ENCODE measurements at regions not wholly inside any gene's neighbourhood (a gene's known extent, or its start where the extent isn't known, plus 50 kb on each side); places are given as distances from the start of the nearest gene placed in this dataset.

DNA sequence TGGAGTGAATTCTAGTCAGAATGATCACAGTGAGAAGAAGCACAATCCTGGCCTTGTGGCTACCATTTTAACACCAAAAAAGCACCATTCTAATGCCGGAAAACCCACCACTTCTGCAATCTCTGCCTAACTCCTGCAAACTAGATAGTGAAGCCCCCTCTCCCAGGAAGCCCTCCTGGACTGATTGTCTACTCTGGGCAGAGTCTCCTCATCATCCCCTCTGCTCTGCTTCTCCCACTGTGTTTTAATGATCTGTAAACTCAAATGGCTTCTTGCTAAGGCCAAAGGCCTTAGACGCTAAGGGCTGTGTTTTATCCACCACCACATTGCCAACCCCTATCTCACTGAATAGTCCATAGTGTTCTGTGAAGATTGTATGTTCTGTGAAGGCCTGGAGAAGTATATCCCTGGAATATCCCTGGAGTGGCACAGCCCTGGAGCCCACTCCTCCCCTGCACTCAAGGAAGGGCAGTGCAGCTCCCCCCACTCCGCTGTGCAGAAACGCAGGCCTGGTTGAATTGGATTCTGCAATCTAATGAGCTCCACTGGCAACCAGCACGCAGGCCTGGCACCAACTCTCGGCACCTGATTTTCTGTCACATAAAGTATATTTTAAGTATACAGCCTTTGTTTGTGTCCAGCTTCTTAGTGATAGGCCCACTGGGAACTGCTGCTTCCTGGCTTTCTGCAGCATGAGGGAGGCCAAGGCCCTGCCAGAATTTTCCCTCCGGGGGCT is 126.3 kb downstream of the ATPSCKMT start:
- no peak overlapping the region for H3K4me3 ChIP-seq (replicated peaks; ENCODE audit: low read depth, low read length)
- TF ChIP-seq, protein P1, sequence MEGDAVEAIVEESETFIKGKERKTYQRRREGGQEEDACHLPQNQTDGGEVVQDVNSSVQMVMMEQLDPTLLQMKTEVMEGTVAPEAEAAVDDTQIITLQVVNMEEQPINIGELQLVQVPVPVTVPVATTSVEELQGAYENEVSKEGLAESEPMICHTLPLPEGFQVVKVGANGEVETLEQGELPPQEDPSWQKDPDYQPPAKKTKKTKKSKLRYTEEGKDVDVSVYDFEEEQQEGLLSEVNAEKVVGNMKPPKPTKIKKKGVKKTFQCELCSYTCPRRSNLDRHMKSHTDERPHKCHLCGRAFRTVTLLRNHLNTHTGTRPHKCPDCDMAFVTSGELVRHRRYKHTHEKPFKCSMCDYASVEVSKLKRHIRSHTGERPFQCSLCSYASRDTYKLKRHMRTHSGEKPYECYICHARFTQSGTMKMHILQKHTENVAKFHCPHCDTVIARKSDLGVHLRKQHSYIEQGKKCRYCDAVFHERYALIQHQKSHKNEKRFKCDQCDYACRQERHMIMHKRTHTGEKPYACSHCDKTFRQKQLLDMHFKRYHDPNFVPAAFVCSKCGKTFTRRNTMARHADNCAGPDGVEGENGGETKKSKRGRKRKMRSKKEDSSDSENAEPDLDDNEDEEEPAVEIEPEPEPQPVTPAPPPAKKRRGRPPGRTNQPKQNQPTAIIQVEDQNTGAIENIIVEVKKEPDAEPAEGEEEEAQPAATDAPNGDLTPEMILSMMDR (IDR thresholded peaks at IDR 0.05; ENCODE audit: low read depth, low read length, missing control alignments), result no peak
- no peak for DNase-seq (ENCODE audit: extremely low read depth, low read depth)

DNA sequence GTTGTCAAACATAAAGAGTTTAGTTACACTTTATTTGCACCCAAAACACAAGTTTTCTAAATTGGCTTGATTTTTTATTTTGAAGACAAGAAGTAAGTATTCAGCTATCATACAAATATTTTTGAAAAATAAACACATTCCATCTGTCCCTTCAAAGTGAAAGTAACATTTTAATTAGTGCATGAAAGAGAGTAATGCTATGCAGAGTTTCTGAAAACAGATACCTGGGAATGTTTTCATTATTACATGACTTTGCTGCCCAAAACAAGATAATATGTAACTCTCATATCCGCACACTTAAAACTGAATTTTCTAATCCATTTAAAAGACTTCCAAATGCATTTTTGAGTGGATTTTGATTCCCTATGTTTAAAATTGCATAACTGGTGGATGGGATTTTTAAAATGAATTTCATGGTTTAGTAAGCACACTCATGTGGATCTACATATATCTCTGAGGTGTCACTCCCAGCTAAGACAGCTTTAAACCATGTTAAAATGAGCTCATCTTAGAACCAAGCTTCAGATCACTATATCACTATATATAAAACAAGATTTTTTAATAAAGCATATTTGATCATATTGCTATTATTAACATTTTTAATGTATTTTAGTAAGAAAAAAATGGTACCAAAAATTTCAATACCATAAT is 127.5 kb downstream of the ATPSCKMT start:
- DNase-seq (ENCODE audit: extremely low read depth, low read depth), result no peak
- TF ChIP-seq, protein P1 (IDR thresholded peaks at IDR 0.05; ENCODE audit: low read depth, low read length, missing control alignments), result no peak
- no peak overlapping the region for H3K4me3 ChIP-seq (replicated peaks; ENCODE audit: low read depth, low read length)

DNA sequence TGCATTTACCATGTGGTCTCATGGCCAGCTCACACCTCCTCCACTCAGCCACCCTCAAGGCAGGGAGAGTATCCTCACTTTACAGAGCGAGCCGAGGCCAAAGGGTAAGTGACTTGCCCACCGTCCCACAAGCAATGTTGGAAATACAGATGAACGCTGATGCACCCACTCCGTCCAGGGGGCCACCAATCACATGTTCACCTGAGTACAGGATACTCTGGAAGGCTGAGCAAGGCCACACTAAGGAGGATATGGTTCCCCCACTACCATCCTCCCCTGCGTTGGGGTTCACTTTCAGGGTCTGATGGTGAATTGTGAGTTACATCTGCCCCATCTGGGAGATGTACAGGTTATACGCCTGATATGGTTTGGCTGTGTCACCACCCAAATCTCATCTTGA is 128.8 kb downstream of the ATPSCKMT start:
- no peak for DNase-seq (ENCODE audit: extremely low read depth, low read depth)
- TF ChIP-seq, protein P1 (IDR thresholded peaks at IDR 0.05; ENCODE audit: low read depth, low read length, missing control alignments), result no peak
- no peak overlapping the region for H3K4me3 ChIP-seq (replicated peaks; ENCODE audit: low read depth, low read length)

DNA sequence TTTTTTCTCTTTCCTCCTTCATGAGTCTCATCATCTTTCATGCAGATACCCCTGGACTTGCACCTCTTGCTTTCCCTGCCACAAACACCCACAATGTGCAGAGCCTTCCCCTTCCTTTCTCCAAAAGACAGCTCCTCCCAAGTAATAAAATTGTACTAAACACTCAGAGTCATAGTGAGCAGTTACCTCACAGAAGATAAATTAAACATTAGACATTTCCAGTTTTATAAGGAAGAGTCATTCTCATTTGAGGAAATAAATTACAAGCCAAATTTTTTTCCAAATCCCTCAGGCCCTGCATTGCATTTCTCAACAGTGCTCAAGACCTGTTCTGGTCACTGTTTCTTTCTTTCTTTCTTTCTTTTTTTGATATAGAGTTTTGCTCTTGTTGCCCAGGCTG is 131.5 kb downstream of the ATPSCKMT start:
- TF ChIP-seq, protein P1 (IDR thresholded peaks at IDR 0.05; ENCODE audit: low read depth, low read length, missing control alignments), result no peak
- DNase-seq (ENCODE audit: extremely low read depth, low read depth), result no peak
- no peak overlapping the region for H3K4me3 ChIP-seq (replicated peaks; ENCODE audit: low read depth, low read length)

DNA sequence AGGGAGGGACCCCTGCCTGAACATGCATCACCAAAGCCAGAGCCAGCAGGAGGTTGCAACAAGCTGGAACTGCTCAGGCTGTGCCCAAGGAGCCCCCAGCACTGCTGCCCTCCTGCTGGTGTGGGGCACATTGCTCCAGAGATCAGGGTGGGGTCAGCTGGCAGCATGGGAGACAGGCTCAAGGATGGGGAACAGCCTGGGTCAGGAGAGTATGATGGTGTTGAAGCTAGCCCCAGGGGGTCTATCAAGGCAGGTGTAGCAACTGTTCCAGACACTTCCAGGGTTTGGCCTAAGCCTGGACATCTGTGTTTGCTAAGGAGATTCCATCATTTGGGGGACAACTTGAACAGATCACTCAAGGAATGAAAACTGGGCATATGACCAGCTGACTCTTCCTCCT is 133.1 kb downstream of the ATPSCKMT start:
- H3K4me3 ChIP-seq (replicated peaks; ENCODE audit: low read depth, low read length), result no peak overlapping the region
- no peak for DNase-seq (ENCODE audit: extremely low read depth, low read depth)
- TF ChIP-seq, protein P1 (IDR thresholded peaks at IDR 0.05; ENCODE audit: low read depth, low read length, missing control alignments), result no peak

DNA sequence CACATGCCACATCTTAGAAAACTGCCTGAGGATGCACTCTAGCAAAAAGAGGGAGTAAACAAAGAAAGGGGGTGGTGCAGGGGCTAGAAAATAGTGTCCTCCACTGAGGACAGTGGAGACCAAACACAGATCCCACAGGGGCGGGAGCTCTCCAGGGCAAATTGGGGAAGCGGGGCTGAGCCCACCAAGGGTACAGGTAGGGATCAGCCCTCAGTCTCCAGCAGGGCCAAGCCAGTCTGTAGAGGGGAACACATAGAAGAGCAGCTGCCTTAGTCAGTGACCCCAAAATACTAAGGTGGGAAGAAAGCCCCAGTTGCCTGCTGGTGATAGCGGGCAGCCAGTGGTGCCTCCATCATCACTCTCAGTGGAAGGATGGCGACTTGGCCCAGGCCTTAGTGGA is 134.0 kb downstream of the ATPSCKMT start:
- no peak overlapping the region for H3K4me3 ChIP-seq (replicated peaks; ENCODE audit: low read depth, low read length)
- TF ChIP-seq, protein P1 (IDR thresholded peaks at IDR 0.05; ENCODE audit: low read depth, low read length, missing control alignments), result no peak
- DNase-seq (ENCODE audit: extremely low read depth, low read depth), result no peak
